ENCODE measurements at regions not wholly inside any gene's neighbourhood (a gene's known extent, or its start where the extent isn't known, plus 50 kb on each side); places are given as distances from the start of the nearest gene placed in this dataset.

- DNase-seq: no peak
These were observed 2187.6 kb upstream of the CELF4 start for GRCh38 chr18:39753178-39753577.

GRCh38 chr18:39752351-39752750 lies 2186.8 kb upstream of the CELF4 start:
- DNase-seq: no peak

GRCh38 chr18:39751921-39752320 lies 2186.3 kb upstream of the CELF4 start:
- no peak for DNase-seq

GRCh38 chr18:39751161-39751560 lies 2185.6 kb upstream of the CELF4 start:
- no peak for DNase-seq

- no peak for DNase-seq
These were observed 2183.6 kb upstream of the CELF4 start for GRCh38 chr18:39749154-39749553.

GRCh38 chr18:39748727-39749126 lies 2183.1 kb upstream of the CELF4 start:
- DNase-seq: no peak

GRCh38 chr18:39746201-39746600 lies 2180.6 kb upstream of the CELF4 start:
- DNase-seq: no peak

- DNase-seq: no peak
These were observed 2177.9 kb upstream of the CELF4 start for GRCh38 chr18:39743463-39743862.

- DNase-seq: peak; percentile 97
These were observed 2176.3 kb upstream of the CELF4 start for GRCh38 chr18:39741755-39742466.

- no peak for DNase-seq
These were observed 2172.3 kb upstream of the CELF4 start for GRCh38 chr18:39737869-39738268.

GRCh38 chr18:39732918-39733317 lies 2167.3 kb upstream of the CELF4 start:
- no peak for DNase-seq

GRCh38 chr18:39730606-39731005 lies 2165.0 kb upstream of the CELF4 start:
- no peak for DNase-seq

GRCh38 chr18:39724652-39725051 lies 2159.1 kb upstream of the CELF4 start:
- no peak for DNase-seq

- no peak for DNase-seq
These were observed 2156.1 kb upstream of the CELF4 start for GRCh38 chr18:39721712-39722111.

- DNase-seq: no peak
These were observed 2148.4 kb upstream of the CELF4 start for GRCh38 chr18:39713961-39714360.

- no peak for DNase-seq
These were observed 2146.1 kb upstream of the CELF4 start for GRCh38 chr18:39711701-39712100.

- no peak for DNase-seq
These were observed 2139.8 kb upstream of the CELF4 start for GRCh38 chr18:39705362-39705761.

GRCh38 chr18:39702888-39703287 lies 2137.3 kb upstream of the CELF4 start:
- DNase-seq: no peak

- DNase-seq: no peak
These were observed 2136.2 kb upstream of the CELF4 start for GRCh38 chr18:39701839-39702238.

- DNase-seq: peak; percentile 17
These were observed 2135.6 kb upstream of the CELF4 start for GRCh38 chr18:39701055-39701783.

GRCh38 chr18:39699340-39699964 lies 2133.9 kb upstream of the CELF4 start:
- no peak for DNase-seq

- no peak for DNase-seq
These were observed 2132.8 kb upstream of the CELF4 start for GRCh38 chr18:39698436-39698835.

GRCh38 chr18:39693359-39693758 lies 2127.8 kb upstream of the CELF4 start:
- DNase-seq: no peak

GRCh38 chr18:39692367-39693015 lies 2126.9 kb upstream of the CELF4 start:
- DNase-seq: no peak
